HEK293 (cell line): ENCODE measurements at regions not wholly inside any gene's neighbourhood (a gene's known extent, or its start where the extent isn't known, plus 50 kb on each side); places are given as distances from the start of the nearest gene placed in this dataset.

Experiments used
- CTCF ChIA-PET: fragments of 350-600 bp; formaldehyde crosslinking; extraction: SDS; loops from one replicate; lab custom pipeline; 2021; ENCODE audit warnings: antibody characterized with exemption; lab: Yijun Ruan, JAX
- POLR2A ChIA-PET: fragments of 300-600 bp; formaldehyde crosslinking; extraction: SDS; loops from one replicate; lab custom pipeline; 2020; ENCODE audit warnings: antibody characterized with exemption, inconsistent platforms; lab: Yijun Ruan, JAX
- H3K27ac ChIP-seq: fragments of 200-500 bp; sonication (Bioruptor generic); 2 replicates; pipeline ENCODE4 v1.5.1; 2014; ENCODE audit warnings: low read depth, low read length, control low read depth, inconsistent platforms; ENCODE audit errors: extremely low read depth
- H3K36me3 ChIP-seq, 2 experiments: fragments of 200-500 bp in 1 of 2; sonication (Bioruptor generic) in 1 of 2; 1 replicate in 1 of 2; 2 replicates in 1 of 2; pipeline ENCODE4 v1.5.1; 2014 to 2017; ENCODE audit warnings: inconsistent platforms in 2 of 2, low read length in 2 of 2; ENCODE audit not compliant: control insufficient read depth in 2 of 2, insufficient read depth in 1 of 2
- H3K4me1 ChIP-seq: fragments of 200-500 bp; sonication (Bioruptor generic); 2 replicates; pipeline ENCODE4 v1.5.1; 2014; ENCODE audit warnings: mild to moderate bottlenecking, low read length, inconsistent platforms; ENCODE audit not compliant: control insufficient read depth, insufficient read depth
- H3K4me3 ChIP-seq: 2 replicates; pipeline ENCODE4 v1.5.1; 2011; ENCODE audit warnings: low read depth, mild to moderate bottlenecking, control low read depth, low read length, moderate library complexity
- H3K9me3 ChIP-seq: fragments of 200-500 bp; sonication (Bioruptor generic); 2 replicates; pipeline ENCODE4 v1.5.1; 2014; ENCODE audit warnings: low read depth, low read length, inconsistent platforms; ENCODE audit not compliant: control insufficient read depth, insufficient read depth
- KLF16 ChIP-seq: fragments of 450-650 bp; formaldehyde crosslinking; IDR thresholded peaks from 2 replicates; pipeline ENCODE4 v1.5.1; 2017; ENCODE audit warnings: missing biosample characterization, missing genetic modification characterization
- PRDM1 ChIP-seq: fragments of 450-650 bp; formaldehyde crosslinking; IDR thresholded peaks from 2 replicates; pipeline ENCODE4; 2016; ENCODE audit warnings: missing biosample characterization, missing genetic modification characterization
- SCRT1 ChIP-seq: fragments of 450-650 bp; formaldehyde crosslinking; IDR thresholded peaks from 2 replicates; pipeline ENCODE4 v1.5.1; 2016; ENCODE audit warnings: missing biosample characterization, missing genetic modification characterization, borderline replicate concordance
- SP2 ChIP-seq: fragments of 450-650 bp; formaldehyde crosslinking; IDR thresholded peaks from 2 replicates; pipeline ENCODE4 v1.5.1; 2016; ENCODE audit warnings: missing biosample characterization, missing genetic modification characterization
- ZBTB17 ChIP-seq: fragments of 450-650 bp; formaldehyde crosslinking; IDR thresholded peaks from 2 replicates; pipeline ENCODE4 v1.5.1; 2016; ENCODE audit warnings: missing biosample characterization, missing genetic modification characterization
- ZNF132 ChIP-seq: fragments of 450-650 bp; formaldehyde crosslinking; IDR thresholded peaks from 2 replicates; pipeline ENCODE4 v1.5.1; 2017; ENCODE audit warnings: missing biosample characterization, missing genetic modification characterization, borderline replicate concordance
- ZNF169 ChIP-seq: fragments of 450-650 bp; formaldehyde crosslinking; IDR thresholded peaks from 2 replicates; pipeline ENCODE4 v1.5.1; 2016; ENCODE audit warnings: missing biosample characterization, missing genetic modification characterization
- ZNF266 ChIP-seq: fragments of 450-650 bp; formaldehyde crosslinking; IDR thresholded peaks from 2 replicates; pipeline ENCODE4 v1.5.1; 2016; ENCODE audit warnings: missing biosample characterization, missing genetic modification characterization, low read depth
- ZNF302 ChIP-seq: fragments of 450-650 bp; formaldehyde crosslinking; IDR thresholded peaks from 2 replicates; pipeline ENCODE4 v1.5.1; 2016; ENCODE audit warnings: missing biosample characterization, missing genetic modification characterization, low read depth
- ZNF596 ChIP-seq: fragments of 450-650 bp; IDR thresholded peaks from 2 replicates; pipeline ENCODE4 v1.5.0; 2018; ENCODE audit warnings: missing biosample characterization, mild to moderate bottlenecking, missing genetic modification characterization, moderate library complexity
- ZNF621 ChIP-seq: fragments of 450-650 bp; formaldehyde crosslinking; IDR thresholded peaks from 2 replicates; pipeline ENCODE4 v1.5.1; 2017; ENCODE audit warnings: missing biosample characterization, missing genetic modification characterization
- ZNF626 ChIP-seq: fragments of 450-650 bp; sonication (Bioruptor Pico); formaldehyde crosslinking; IDR thresholded peaks from 2 replicates; pipeline ENCODE4 v1.5.1; 2018; ENCODE audit warnings: missing biosample characterization, missing genetic modification characterization, inconsistent platforms
- ZNF747 ChIP-seq: fragments of 450-650 bp; formaldehyde crosslinking; IDR thresholded peaks from 2 replicates; pipeline ENCODE4 v1.5.1; 2016; ENCODE audit warnings: missing biosample characterization, missing genetic modification characterization
- TF ChIP-seq, protein P1 (sequence below): fragments of 450-650 bp; formaldehyde crosslinking; IDR thresholded peaks from 2 replicates; pipeline ENCODE4 v1.5.1; 2016; ENCODE audit warnings: missing biosample characterization, missing genetic modification characterization
- TF ChIP-seq, protein P2 (sequence below): sonication (generic); formaldehyde crosslinking; IDR thresholded peaks from 2 replicates; pipeline ENCODE4 v1.8.1; 2022; ENCODE audit warnings: mild to moderate bottlenecking, moderate library complexity, missing genetic modification reagents

DNA sequence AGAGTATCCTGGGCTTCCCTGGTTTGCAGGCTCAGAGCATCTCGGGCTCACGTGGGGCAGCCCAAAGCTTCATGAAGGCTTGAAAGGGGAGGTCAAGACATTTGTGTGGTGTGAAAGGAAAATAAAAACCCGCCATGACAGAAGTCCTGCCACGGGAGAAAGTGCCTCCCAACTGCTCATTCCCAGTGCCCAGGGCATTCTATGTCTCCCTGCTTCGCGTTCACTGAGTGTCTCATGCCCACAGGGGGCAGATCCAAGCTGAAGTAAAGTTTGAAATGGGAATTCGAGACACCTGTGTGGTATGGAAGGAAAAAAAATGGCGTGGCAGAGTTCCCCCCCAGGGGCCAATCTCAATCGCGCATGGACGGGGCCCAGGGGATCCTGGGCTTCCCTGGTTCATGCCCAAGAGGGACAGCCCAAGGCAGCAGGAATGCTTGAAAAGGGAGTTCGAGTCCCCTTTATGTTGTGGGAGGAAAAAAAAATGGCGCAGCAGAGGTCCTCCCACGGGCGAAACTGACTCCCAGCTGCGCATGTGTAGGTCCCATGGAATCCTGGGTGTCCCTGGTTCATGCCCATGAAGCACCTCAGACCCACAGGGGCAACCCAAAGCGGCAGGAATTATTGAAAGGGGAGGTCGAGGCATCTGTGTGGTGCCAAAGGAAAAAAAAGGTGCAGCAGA, 576.7 kb downstream of the ALG10 start:
- no peak overlapping the region for H3K4me3 ChIP-seq
- H3K36me3 ChIP-seq = no peaks in the 10 kb centered on the region
- ChIA-PET POLR2A (no interaction called here), CTCF (no interaction called here)
- no peak overlapping the region for H3K27ac ChIP-seq
- TF ChIP-seq KLF16 (no peak), ZNF596 (no peak), ZNF132 (no peak), ZNF169 (no peak)
- TF ChIP-seq, protein P1, sequence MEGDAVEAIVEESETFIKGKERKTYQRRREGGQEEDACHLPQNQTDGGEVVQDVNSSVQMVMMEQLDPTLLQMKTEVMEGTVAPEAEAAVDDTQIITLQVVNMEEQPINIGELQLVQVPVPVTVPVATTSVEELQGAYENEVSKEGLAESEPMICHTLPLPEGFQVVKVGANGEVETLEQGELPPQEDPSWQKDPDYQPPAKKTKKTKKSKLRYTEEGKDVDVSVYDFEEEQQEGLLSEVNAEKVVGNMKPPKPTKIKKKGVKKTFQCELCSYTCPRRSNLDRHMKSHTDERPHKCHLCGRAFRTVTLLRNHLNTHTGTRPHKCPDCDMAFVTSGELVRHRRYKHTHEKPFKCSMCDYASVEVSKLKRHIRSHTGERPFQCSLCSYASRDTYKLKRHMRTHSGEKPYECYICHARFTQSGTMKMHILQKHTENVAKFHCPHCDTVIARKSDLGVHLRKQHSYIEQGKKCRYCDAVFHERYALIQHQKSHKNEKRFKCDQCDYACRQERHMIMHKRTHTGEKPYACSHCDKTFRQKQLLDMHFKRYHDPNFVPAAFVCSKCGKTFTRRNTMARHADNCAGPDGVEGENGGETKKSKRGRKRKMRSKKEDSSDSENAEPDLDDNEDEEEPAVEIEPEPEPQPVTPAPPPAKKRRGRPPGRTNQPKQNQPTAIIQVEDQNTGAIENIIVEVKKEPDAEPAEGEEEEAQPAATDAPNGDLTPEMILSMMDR (tag by site-specific recombination) = no peak
- no peaks in the 10 kb centered on the region for H3K4me1 ChIP-seq
- H3K9me3 ChIP-seq = no peaks in the 10 kb centered on the region

DNA sequence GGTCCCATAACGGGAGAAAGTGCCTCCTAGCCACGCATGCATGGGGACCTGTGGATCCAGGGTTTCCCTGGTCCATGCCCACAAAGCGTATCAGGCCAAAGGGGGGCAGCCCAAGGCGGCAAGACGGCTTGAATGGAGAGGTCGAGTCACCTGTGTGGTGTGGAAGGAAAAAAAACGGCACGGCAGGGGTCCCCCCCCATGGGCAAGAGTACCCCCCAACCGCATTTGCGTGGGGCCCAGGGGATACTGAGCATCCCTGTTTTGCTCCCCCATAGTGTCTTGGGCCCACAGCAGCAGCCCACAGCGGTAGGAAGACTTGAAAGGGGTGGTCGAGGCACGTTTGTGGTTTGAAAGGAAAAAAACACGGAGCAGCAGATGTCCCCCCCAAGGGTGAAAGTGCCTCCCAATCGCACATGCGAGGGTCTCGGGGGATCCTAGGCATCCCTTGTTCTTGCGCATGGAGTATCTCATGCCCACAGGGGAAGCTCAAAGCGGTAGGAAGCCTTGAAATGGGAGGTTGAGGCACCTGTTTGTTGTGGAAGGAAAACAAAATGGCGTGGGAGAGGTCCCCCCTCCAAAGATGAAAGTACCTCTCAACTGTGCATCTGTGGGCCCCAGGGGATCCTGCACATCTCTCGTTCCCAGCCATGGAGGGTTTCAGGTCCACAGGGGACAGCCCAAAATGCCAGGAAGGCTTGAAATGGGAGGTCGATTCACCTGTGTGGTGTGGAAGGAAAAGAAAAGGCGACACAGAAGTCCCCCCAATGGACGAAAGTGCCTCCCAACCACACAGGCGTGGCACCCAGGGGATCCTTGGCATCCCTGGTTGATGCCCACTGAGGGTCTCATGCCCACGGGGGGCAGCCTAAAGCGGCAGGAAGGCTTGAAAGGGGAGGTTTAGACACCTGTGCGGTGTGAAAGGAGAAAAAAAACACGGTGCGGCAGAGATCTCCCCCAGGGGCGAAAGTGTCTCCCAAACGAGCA, 577.5 kb downstream of the ALG10 start:
- CTCF ChIA-PET = no interaction called here

DNA sequence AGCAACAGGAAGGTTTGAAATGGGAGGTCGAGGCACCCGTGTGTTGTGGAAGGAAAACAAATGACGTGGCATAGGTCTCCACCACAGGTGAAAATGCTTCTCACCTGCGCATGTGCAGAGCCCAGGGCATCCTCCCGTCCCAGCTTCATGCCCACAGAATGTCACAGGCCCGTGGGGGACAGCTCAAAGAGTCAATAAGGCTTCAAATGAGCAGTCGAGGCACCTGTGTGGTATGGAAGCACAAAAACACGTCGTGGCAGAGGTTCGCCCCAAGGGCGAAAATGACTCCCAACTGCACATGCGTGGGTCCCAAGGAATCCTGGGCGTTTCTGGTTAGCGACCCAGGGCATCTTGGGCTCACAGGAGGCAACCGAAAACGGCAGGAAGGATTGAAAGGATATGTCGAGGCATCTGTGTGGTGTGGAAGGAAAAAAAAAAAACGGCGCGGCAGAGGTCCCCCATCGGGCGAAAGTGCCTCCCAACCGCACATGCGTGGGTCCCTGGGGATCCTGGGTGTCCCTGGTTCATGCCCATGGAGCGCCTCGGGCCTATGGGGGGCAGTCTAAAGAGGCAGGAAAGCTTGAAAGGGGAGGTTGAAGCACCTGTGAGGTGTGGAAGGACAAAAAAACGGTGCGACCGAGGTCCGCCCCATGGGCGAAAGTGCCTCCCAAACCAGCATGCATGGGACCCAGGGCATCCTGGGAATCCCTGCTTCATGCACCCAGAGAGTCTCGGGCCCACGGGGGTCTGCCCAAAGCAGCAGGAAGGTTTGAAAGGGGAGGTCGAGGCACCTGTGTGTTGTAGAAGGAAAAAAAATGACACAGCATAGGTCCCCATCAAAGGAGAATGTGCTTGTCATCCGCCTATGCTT, 578.5 kb downstream of the ALG10 start:
- H3K27ac ChIP-seq = no peak overlapping the region
- no peak overlapping the region for H3K4me3 ChIP-seq
- CTCF ChIA-PET = interaction anchor here (0.7 kb wide), 1 partner anchor 115 kb away, joined by 3 read pairs; no protein-coding TSS in a partner anchor
- POLR2A ChIA-PET = no interaction called here
- H3K36me3 ChIP-seq = no peaks in the 10 kb centered on the region
- H3K4me1 ChIP-seq = no peaks in the 10 kb centered on the region
- H3K9me3 ChIP-seq = no peaks in the 10 kb centered on the region
- TF ChIP-seq SP2 (no peak), ZBTB17 (no peak), ZNF626 (no peak)

More for the DNA sequence above, 577.5 kb downstream of the ALG10 start:
- no peak for TF ChIP-seq ZNF621 (tag by site-specific recombination)
- TF ChIP-seq SCRT1 (tag by site-specific recombination) = no peak
- no peak for TF ChIP-seq PRDM1 (tag by site-specific recombination)
- TF ChIP-seq, protein P2, sequence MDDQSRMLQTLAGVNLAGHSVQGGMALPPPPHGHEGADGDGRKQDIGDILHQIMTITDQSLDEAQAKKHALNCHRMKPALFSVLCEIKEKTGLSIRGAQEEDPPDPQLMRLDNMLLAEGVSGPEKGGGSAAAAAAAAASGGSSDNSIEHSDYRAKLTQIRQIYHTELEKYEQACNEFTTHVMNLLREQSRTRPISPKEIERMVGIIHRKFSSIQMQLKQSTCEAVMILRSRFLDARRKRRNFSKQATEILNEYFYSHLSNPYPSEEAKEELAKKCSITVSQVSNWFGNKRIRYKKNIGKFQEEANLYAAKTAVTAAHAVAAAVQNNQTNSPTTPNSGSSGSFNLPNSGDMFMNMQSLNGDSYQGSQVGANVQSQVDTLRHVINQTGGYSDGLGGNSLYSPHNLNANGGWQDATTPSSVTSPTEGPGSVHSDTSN = no peak
- TF ChIP-seq ZNF266 (tag by site-specific recombination) = no peak
- TF ChIP-seq ZNF747 (tag by site-specific recombination) = no peak
- no peak for TF ChIP-seq ZNF302 (tag by site-specific recombination)
- TF ChIP-seq, all 188 proteins: peak for 0
- no peaks in the 10 kb centered on the region for H3K4me1 ChIP-seq
- H3K27ac ChIP-seq = no peak overlapping the region
- no peaks in the 10 kb centered on the region for H3K9me3 ChIP-seq
- POLR2A ChIA-PET = no interaction called here
- no peak overlapping the region for H3K4me3 ChIP-seq
- no peaks in the 10 kb centered on the region for H3K36me3 ChIP-seq
